Naive thymus-derived CD4-positive, alpha-beta T cell (primary cell): ENCODE measurements at regions not wholly inside any gene's neighbourhood (a gene's known extent, or its start where the extent isn't known, plus 50 kb on each side); places are given as distances from the start of the nearest gene placed in this dataset.

Source experiments
- ATAC-seq: fragments of 150-1000 bp; cut with Tn5 transposase; 2 replicates; pipeline ENCODE4 v1.10.0; 2021; ENCODE audit warnings: mild to moderate bottlenecking, moderate library complexity
- CTCF ChIA-PET: fragments of 350-600 bp; sonication (Branson Sonifier 250); formaldehyde crosslinking; loops from one replicate; lab custom pipeline; 2021; ENCODE audit warnings: antibody characterized with exemption; lab: Charles Lee
- POLR2A ChIA-PET: fragments of 350-600 bp; sonication (Branson Sonifier 250); formaldehyde crosslinking; loops from one replicate; lab custom pipeline; 2021; ENCODE audit warnings: antibody characterized with exemption, inconsistent platforms; lab: Charles Lee
- DNase-seq, 9 donors: peaks; one replicate each; pipeline versions ENCODE4 v3.0.0 to v3.0.0-alpha.2; 2020 to 2022; ENCODE audit warnings: mixed read lengths in 1 of 9
- H3K27ac ChIP-seq: one replicate; pipeline ENCODE4 v1.7.0; 2013; ENCODE audit warnings: mild to moderate bottlenecking, low read depth, low read length, moderate library complexity
- H3K27me3 ChIP-seq, 2 donors: one replicate each; pipeline ENCODE4 v1.7.0; 2013; ENCODE audit warnings: low read length in 2 of 2, mild to moderate bottlenecking in 2 of 2, moderate library complexity in 2 of 2; ENCODE audit not compliant: control insufficient read depth in 2 of 2, insufficient read depth in 2 of 2
- H3K36me3 ChIP-seq, 3 experiments: 1 replicate in 2 of 3; 2 replicates in 1 of 3; pipeline ENCODE4 v1.7.0; 2013; ENCODE audit warnings: low read length in 3 of 3, mild to moderate bottlenecking in 3 of 3, moderate library complexity in 1 of 3; ENCODE audit not compliant: insufficient read depth in 3 of 3, control insufficient read depth in 2 of 3
- H3K4me1 ChIP-seq, 2 donors: one replicate each; pipeline ENCODE4 v1.7.0; 2013; ENCODE audit warnings: low read length in 2 of 2, mild to moderate bottlenecking in 2 of 2, moderate library complexity in 1 of 2; ENCODE audit not compliant: control insufficient read depth in 2 of 2, insufficient read depth in 2 of 2
- H3K4me3 ChIP-seq: 2 replicates; pipeline ENCODE4 v1.7.0; 2013; ENCODE audit warnings: mild to moderate bottlenecking, low read length
- H3K9me3 ChIP-seq, 3 experiments: 1 replicate in 2 of 3; 2 replicates in 1 of 3; pipeline ENCODE4 v1.7.0; 2013; ENCODE audit warnings: low read length in 3 of 3; ENCODE audit not compliant: control insufficient read depth in 2 of 3
- H3K27ac Mint-ChIP-seq, 9 donors: one replicate each; pipeline ENCODE4 v1.8.0; 2020 to 2022; ENCODE audit warnings: mixed read lengths in 9 of 9, mild to moderate bottlenecking in 8 of 9, moderate library complexity in 5 of 9, inconsistent platforms in 2 of 9
- H3K27me3 Mint-ChIP-seq, 5 donors: one replicate each; pipeline ENCODE4 v1.8.0; 2021 to 2022; ENCODE audit warnings: mixed read lengths in 5 of 5, mild to moderate bottlenecking in 1 of 5
- H3K36me3 Mint-ChIP-seq, 5 donors: one replicate each; pipeline ENCODE4 v1.8.0; 2020 to 2022; ENCODE audit warnings: mixed read lengths in 5 of 5, mild to moderate bottlenecking in 3 of 5, inconsistent platforms in 1 of 5
- H3K4me1 Mint-ChIP-seq, 7 donors: one replicate each; pipeline ENCODE4 v1.8.0; 2020 to 2022; ENCODE audit warnings: mixed read lengths in 7 of 7, mild to moderate bottlenecking in 3 of 7, inconsistent platforms in 1 of 7
- H3K4me3 Mint-ChIP-seq, 10 donors: one replicate each; pipeline ENCODE4 v1.8.0; 2020 to 2022; ENCODE audit warnings: mild to moderate bottlenecking in 10 of 10, mixed read lengths in 10 of 10, moderate library complexity in 6 of 10, inconsistent platforms in 2 of 10
- H3K9me3 Mint-ChIP-seq, 11 donors: one replicate each; pipeline ENCODE4 v1.8.0; 2020 to 2022; ENCODE audit warnings: mixed read lengths in 11 of 11, mild to moderate bottlenecking in 4 of 11, inconsistent platforms in 1 of 11, moderate library complexity in 1 of 11
- intact Hi-C, 2 donors: fragments of 100-400 bp; cut with micrococcal nuclease; formaldehyde crosslinking; loops; one replicate each; pipeline ENCODE4 v1.15.1; 2023

DNA sequence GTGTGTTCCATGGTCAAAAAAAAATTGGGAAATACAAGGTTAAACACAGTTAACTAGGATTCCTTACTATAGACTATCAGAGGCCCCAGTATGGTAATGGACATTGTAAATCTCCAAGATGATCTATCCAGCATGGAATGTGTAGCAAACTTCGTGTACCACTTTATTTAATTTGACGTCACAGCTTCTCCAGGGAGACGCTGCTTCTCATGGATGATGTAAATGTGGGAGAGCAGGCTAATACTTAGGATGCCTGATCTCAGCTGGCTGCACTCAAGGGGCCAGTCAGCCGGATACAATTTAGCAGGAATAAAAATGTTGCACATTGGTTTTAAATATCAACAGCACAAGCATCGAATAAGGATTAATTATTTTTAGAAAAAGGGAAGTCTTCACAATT lies 111.7 kb upstream of the HPF1 start:
- DNase-seq (no peak), ATAC-seq (no peak)
- Histone ChIP-seq H3K9me3 (no peaks in the 10 kb centered on the region), H3K27ac (no peak overlapping the region), H3K4me1 (no peaks in the 10 kb centered on the region), H3K27me3 (no peaks in the 10 kb centered on the region), H3K4me3 (no peak overlapping the region), H3K36me3 (no peaks in the 10 kb centered on the region)
- Mint-ChIP-seq H3K4me3 (no peak overlapping the region), H3K27me3 (peaks cover 0 to 28% (median 19%) of the 10 kb centered on the region in 5 donors), H3K27ac (no peak overlapping the region), H3K36me3 (no peaks in the 10 kb centered on the region), H3K9me3 (no peaks in the 10 kb centered on the region), H3K4me1 (no peaks in the 10 kb centered on the region)
- intact Hi-C loops, result no loop called here
- ChIA-PET CTCF (no interaction called here), POLR2A (no interaction called here)

DNA sequence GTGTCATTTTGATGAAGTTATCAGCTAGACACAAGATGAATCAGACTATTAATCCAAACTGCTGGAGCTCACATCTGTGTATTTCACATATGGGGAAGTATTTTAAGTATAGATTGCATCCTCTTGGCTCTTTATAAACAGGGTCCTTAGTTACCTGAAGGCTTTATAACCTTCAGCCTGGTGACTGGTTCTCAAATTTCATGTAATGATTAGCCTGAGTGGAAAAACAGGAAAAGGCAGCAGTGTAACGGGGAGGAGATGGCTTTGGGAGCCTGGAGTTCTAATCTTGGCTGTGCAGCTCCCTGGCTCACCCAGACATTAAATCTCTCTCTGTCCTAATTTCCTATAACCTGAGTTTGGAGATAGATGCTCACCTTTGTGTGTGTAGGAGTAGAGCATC lies 103.8 kb upstream of the HPF1 start:
- CTCF ChIA-PET, result no interaction called here
- intact Hi-C loops, result no loop called here
- POLR2A ChIA-PET, result no interaction called here

DNA sequence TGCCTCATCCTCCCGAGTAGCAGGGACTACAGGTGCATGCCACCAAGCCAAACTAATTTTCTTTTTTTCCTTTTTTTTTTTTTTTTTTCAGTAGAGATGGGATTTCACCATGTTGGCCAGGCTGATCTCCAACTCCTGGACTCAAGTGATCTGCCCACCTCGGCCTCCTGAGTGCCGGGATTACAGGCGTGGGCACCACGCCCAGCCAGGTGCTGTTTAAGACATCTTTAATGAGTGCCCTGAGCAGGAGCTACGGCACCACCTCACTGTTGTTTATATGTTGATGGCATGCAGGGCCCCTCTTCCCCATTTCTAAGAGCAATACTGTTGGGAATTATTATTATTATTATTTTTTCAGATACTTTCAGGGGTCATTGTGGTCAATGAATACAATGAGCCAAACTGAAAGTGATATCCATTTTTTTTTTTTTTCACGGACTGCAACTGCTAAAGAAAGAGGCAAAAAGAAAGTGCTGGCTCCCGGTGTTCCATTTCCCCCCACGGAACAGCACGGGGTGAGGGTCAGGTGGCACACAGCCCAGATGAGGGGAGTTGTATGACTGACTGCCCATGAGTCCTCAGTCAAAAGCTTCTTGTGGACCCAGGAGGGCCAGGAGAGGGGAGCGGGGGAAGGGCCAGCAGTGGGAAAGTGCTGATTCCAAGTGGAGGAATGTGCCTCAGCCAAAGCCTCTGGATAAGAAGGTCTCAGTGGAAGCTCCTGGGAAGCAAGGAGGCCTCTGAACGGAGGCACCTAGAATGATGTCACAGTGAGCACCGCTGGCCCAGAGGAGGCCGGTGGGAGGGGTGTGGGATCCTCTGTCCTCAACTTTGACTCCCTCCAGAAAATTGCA lies 101.8 kb upstream of the HPF1 start:
- POLR2A ChIA-PET, result no interaction called here
- Mint-ChIP-seq H3K36me3 (no peaks in the 10 kb centered on the region), H3K27me3 (peaks cover 0 to 20% (median 6%) of the 10 kb centered on the region in 5 donors), H3K9me3 (no peaks in the 10 kb centered on the region), H3K27ac (no peak overlapping the region), H3K4me1 (no peaks in the 10 kb centered on the region), H3K4me3 (no peak overlapping the region)
- Histone ChIP-seq H3K27ac (no peak overlapping the region), H3K4me1 (no peaks in the 10 kb centered on the region), H3K27me3 (no peaks in the 10 kb centered on the region), H3K4me3 (no peak overlapping the region), H3K9me3 (no peaks in the 10 kb centered on the region), H3K36me3 (no peaks in the 10 kb centered on the region)
- CTCF ChIA-PET, result no interaction called here
- DNase-seq (no peak), ATAC-seq (no peak)
- intact Hi-C loops, result no loop called here

More for the DNA sequence above, 103.8 kb upstream of the HPF1 start:
- H3K4me3 Mint-ChIP-seq, result no peak overlapping the region
- no peaks in the 10 kb centered on the region for H3K36me3 ChIP-seq
- H3K9me3 Mint-ChIP-seq, result no peaks in the 10 kb centered on the region
- H3K9me3 ChIP-seq, result no peaks in the 10 kb centered on the region
- no peaks in the 10 kb centered on the region for H3K27me3 ChIP-seq
- no peak overlapping the region for H3K27ac Mint-ChIP-seq
- H3K27me3 Mint-ChIP-seq, result peaks cover 0 to 28% (median 6%) of the 10 kb centered on the region in 5 donors
- H3K4me1 Mint-ChIP-seq, result no peaks in the 10 kb centered on the region
- no peak for ATAC-seq
- DNase-seq, result no peak
- H3K27ac ChIP-seq, result no peak overlapping the region
- H3K4me1 ChIP-seq, result no peaks in the 10 kb centered on the region
- no peaks in the 10 kb centered on the region for H3K36me3 Mint-ChIP-seq
- H3K4me3 ChIP-seq, result no peak overlapping the region

DNA sequence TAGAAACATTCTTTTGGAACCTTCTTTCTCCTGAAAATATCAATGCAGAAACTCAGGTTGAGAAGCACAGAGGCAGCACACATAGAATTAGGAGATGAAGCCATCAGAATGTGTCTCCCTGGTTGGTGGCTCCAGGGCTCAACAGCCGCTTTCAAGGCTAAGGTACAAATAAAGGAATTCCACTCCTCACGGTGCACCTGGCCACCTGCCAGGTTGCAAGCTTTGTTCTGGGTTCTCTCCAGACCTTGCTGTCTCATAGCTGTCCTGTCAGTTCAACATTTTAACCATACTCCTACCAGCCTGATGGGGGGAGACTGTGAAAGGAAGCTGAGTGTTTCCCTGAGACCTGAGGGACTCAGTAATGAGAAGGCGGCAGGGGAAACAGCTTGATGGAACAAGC lies 96.3 kb upstream of the HPF1 start:
- Histone ChIP-seq H3K27me3 (no peaks in the 10 kb centered on the region), H3K9me3 (no peaks in the 10 kb centered on the region), H3K4me3 (no peak overlapping the region), H3K4me1 (no peaks in the 10 kb centered on the region), H3K27ac (no peak overlapping the region), H3K36me3 (no peaks in the 10 kb centered on the region)
- DNase-seq (no peak), ATAC-seq (no peak)
- no peaks in the 10 kb centered on the region for H3K36me3 Mint-ChIP-seq
- no peak overlapping the region for H3K27ac Mint-ChIP-seq
- intact Hi-C loops, result no loop called here
- POLR2A ChIA-PET, result no interaction called here
- no peak overlapping the region for H3K4me3 Mint-ChIP-seq
- H3K9me3 Mint-ChIP-seq, result no peaks in the 10 kb centered on the region
- H3K4me1 Mint-ChIP-seq, result no peaks in the 10 kb centered on the region
- CTCF ChIA-PET, result no interaction called here
- peaks cover 3 to 12% (median 9%) of the 10 kb centered on the region in 5 donors for H3K27me3 Mint-ChIP-seq

DNA sequence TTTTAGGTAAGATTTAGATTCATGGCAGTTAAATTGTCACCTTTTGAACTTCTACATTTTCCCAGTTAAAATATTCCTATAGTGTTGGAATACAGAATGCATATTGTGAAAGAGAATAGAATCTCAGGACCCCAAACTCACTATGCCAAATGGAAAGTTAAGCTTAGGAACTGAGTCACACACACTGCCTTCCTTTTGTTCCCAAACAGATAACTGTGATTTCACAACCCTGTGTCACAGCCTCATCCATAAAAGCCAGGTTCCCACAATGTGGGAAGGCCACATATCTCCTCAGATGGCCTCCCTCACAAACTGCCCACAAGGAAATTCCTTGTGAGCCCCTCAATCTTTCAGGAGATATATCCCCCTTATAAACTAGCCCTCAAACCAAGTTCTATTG lies 94.7 kb upstream of the HPF1 start:
- no peaks in the 10 kb centered on the region for H3K27me3 ChIP-seq
- DNase-seq (no peak), ATAC-seq (no peak)
- H3K36me3 Mint-ChIP-seq, result no peaks in the 10 kb centered on the region
- peaks cover 4 to 15% (median 14%) of the 10 kb centered on the region in 5 donors for H3K27me3 Mint-ChIP-seq
- H3K4me3 ChIP-seq, result no peak overlapping the region
- no peaks in the 10 kb centered on the region for H3K4me1 Mint-ChIP-seq
- H3K9me3 ChIP-seq, result no peaks in the 10 kb centered on the region
- no peaks in the 10 kb centered on the region for H3K9me3 Mint-ChIP-seq
- no peak overlapping the region for H3K4me3 Mint-ChIP-seq
- intact Hi-C loops, result no loop called here
- H3K27ac ChIP-seq, result no peak overlapping the region
- H3K36me3 ChIP-seq, result no peaks in the 10 kb centered on the region
- CTCF ChIA-PET, result no interaction called here
- POLR2A ChIA-PET, result no interaction called here
- H3K27ac Mint-ChIP-seq, result no peak overlapping the region
- H3K4me1 ChIP-seq, result no peaks in the 10 kb centered on the region

DNA sequence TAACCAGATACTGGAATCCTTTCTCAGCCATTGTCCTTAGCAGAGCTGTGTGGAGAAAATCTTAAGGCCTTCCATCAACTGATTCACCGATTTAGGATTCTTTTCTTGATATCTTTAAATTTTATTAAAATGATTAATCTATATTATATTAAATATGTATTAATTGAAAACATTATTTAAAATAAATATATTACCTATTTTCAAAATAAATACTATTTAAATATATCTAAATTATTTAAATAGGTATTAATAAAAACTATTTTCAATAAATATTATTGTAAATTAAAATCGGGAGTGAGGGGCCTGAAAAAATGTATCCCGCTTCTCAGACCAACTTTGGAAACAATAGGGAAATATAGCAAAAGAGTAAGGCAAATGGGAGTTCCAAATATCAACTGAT lies 94.0 kb upstream of the HPF1 start:
- H3K27me3 Mint-ChIP-seq, result peaks cover 5 to 15% (median 13%) of the 10 kb centered on the region in 5 donors
- no peak for ATAC-seq

DNA sequence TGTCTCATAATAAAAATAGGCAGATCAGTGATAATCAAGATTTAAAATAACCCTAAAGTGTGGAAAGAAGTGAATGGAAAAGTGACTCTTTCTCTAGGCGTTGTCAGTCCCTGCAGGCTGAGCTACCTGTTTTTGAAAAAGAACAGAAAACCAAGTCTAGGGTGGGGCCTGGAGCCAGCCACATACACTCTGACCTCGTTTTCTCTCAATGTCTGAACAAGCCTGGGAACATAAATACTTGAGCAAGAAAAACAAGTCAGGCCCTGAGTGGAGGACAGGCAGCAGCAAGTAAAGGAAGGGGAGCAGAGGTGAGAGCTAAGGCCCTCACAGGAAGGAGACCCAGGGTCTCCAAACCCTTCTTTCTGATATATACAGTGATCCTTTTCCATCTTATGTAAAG lies 91.7 kb upstream of the HPF1 start:
- Histone ChIP-seq H3K27me3 (no peaks in the 10 kb centered on the region), H3K4me3 (no peak overlapping the region), H3K4me1 (no peaks in the 10 kb centered on the region), H3K9me3 (no peaks in the 10 kb centered on the region), H3K27ac (no peak overlapping the region), H3K36me3 (no peaks in the 10 kb centered on the region)
- Mint-ChIP-seq H3K36me3 (no peaks in the 10 kb centered on the region), H3K4me3 (no peak overlapping the region), H3K4me1 (no peaks in the 10 kb centered on the region), H3K27ac (no peak overlapping the region), H3K9me3 (no peaks in the 10 kb centered on the region), H3K27me3 (peaks cover 5 to 16% (median 15%) of the 10 kb centered on the region in 5 donors)
- ChIA-PET CTCF (no interaction called here), POLR2A (no interaction called here)
- DNase-seq, result no peak
- intact Hi-C loops, result no loop called here
- ATAC-seq, result no peak

More for the DNA sequence above, 94.0 kb upstream of the HPF1 start:
- H3K36me3 ChIP-seq, result no peaks in the 10 kb centered on the region
- DNase-seq, result no peak
- Mint-ChIP-seq H3K4me3 (no peak overlapping the region), H3K27ac (no peak overlapping the region), H3K4me1 (no peaks in the 10 kb centered on the region), H3K9me3 (no peaks in the 10 kb centered on the region), H3K36me3 (no peaks in the 10 kb centered on the region)
- no peak overlapping the region for H3K4me3 ChIP-seq
- POLR2A ChIA-PET, result no interaction called here
- no peaks in the 10 kb centered on the region for H3K27me3 ChIP-seq
- intact Hi-C loops, result no loop called here
- no peaks in the 10 kb centered on the region for H3K4me1 ChIP-seq
- no peak overlapping the region for H3K27ac ChIP-seq
- H3K9me3 ChIP-seq, result no peaks in the 10 kb centered on the region
- CTCF ChIA-PET, result no interaction called here
